Hepatocyte (in vitro differentiated cells): ENCODE measurements at regions not wholly inside any gene's neighbourhood (a gene's known extent, or its start where the extent isn't known, plus 50 kb on each side); places are given as distances from the start of the nearest gene placed in this dataset.

ENCODE experiments used
- DNase-seq: peaks from one replicate; pipeline ENCODE4 v3.0.0-alpha.2; 2016; ENCODE audit warnings: low spot score
- H2AFZ ChIP-seq: fragments of 200-600 bp; sonication (generic); 2 replicates; pipeline ENCODE4 v1.6.0; 2016; ENCODE audit warnings: antibody characterized with exemption, mild to moderate bottlenecking
- H3K27ac ChIP-seq: fragments of 200-600 bp; sonication (generic); 2 replicates; pipeline ENCODE4 v1.5.1; 2016; ENCODE audit warnings: mild to moderate bottlenecking
- H3K27me3 ChIP-seq: fragments of 200-600 bp; sonication (generic); 2 replicates; pipeline ENCODE4 v1.6.1; 2016
- H3K36me3 ChIP-seq: fragments of 200-600 bp; sonication (generic); replicated peaks from 2 replicates; pipeline ENCODE4 v1.5.1; 2016; ENCODE audit warnings: low read depth; ENCODE audit not compliant: insufficient read depth
- H3K4me1 ChIP-seq: fragments of 200-600 bp; sonication (generic); 2 replicates; pipeline ENCODE4 v1.5.1; 2016; ENCODE audit warnings: mild to moderate bottlenecking, moderate library complexity; ENCODE audit not compliant: insufficient read depth
- H3K4me2 ChIP-seq: fragments of 200-600 bp; sonication (generic); 2 replicates; pipeline ENCODE4 v1.6.0; 2016
- H3K4me3 ChIP-seq: fragments of 200-600 bp; sonication (generic); 2 replicates; pipeline ENCODE4 v1.5.1; 2016; ENCODE audit warnings: mild to moderate bottlenecking
- H3K79me2 ChIP-seq: fragments of 200-600 bp; sonication (generic); 2 replicates; pipeline ENCODE4 v1.6.0; 2017; ENCODE audit warnings: mild to moderate bottlenecking
- H3K9me2 ChIP-seq: fragments of 200-600 bp; sonication (generic); replicated peaks from 2 replicates; pipeline ENCODE4 v1.6.0; 2017; ENCODE audit warnings: mild to moderate bottlenecking; ENCODE audit not compliant: insufficient read depth
- H3K9me3 ChIP-seq: fragments of 200-600 bp; sonication (generic); 2 replicates; pipeline ENCODE4 v1.5.1; 2016; ENCODE audit warnings: low read depth, mild to moderate bottlenecking
- H4K20me1 ChIP-seq: fragments of 200-600 bp; sonication (generic); 2 replicates; pipeline ENCODE4 v1.6.0; 2016; ENCODE audit warnings: mild to moderate bottlenecking; ENCODE audit not compliant: insufficient read depth, poor library complexity, severe bottlenecking
- CTCF ChIP-seq: fragments of 200-600 bp; sonication (generic); IDR thresholded peaks from 2 replicates; pipeline ENCODE4 v1.5.1; 2016; ENCODE audit warnings: antibody characterized with exemption, mild to moderate bottlenecking; ENCODE audit not compliant: poor library complexity
- EZH2 ChIP-seq: fragments of 200-600 bp; sonication (generic); IDR thresholded peaks from 2 replicates; pipeline ENCODE4 v1.6.1; 2016; ENCODE audit warnings: antibody characterized with exemption, mild to moderate bottlenecking, borderline replicate concordance
- EZH2phosphoT487 ChIP-seq: fragments of 200-600 bp; sonication (generic); IDR thresholded peaks from one replicate; pipeline ENCODE4 v1.6.1; 2018; ENCODE audit warnings: antibody characterized with exemption, mild to moderate bottlenecking, low read depth, moderate library complexity; ENCODE audit not compliant: unreplicated experiment, severe bottlenecking
- WGBS: methylation state at CpG from one replicate; pipeline ENCODE4 v1.1.6; 2016; ENCODE audit warnings: low lambda C conversion rate; ENCODE audit errors: missing lambda C conversion rate; 5-methylcytosine and 5-hydroxymethylcytosine counted together

- TF ChIP-seq EZH2 (no peak), CTCF (no peak), EZH2phosphoT487 (no peak)
- Histone ChIP-seq H3K4me3 (no peak overlapping the region), H3K79me2 (no peaks in the 10 kb centered on the region), H4K20me1 (no peaks in the 10 kb centered on the region), H3K36me3 (no peaks in the 10 kb centered on the region), H3K9me2 (no peaks in the 10 kb centered on the region), H3K27ac (no peak overlapping the region), H3K27me3 (no peaks in the 10 kb centered on the region), H3K4me2 (no peak overlapping the region), H3K4me1 (no peaks in the 10 kb centered on the region), H3K9me3 (no peaks in the 10 kb centered on the region), H2AFZ (no peak overlapping the region)
- no peak for DNase-seq
- 72% methylated on average over 3 of the region's 3 CpGs for WGBS
Observed at GRCh38 chr5:81866994-81867393, 104.8 kb upstream of the ATG10 start.

GRCh38 chr5:81860778-81861177 lies 109.9 kb upstream of the SSBP2 start:
- Histone ChIP-seq H3K9me3 (no peaks in the 10 kb centered on the region), H3K4me1 (peaks cover 9% of the 10 kb centered on the region), H2AFZ (no peak overlapping the region), H3K79me2 (no peaks in the 10 kb centered on the region), H3K4me2 (no peak overlapping the region), H3K4me3 (no peak overlapping the region), H3K27me3 (no peaks in the 10 kb centered on the region), H3K27ac (no peak overlapping the region), H3K36me3 (no peaks in the 10 kb centered on the region), H3K9me2 (no peaks in the 10 kb centered on the region), H4K20me1 (no peaks in the 10 kb centered on the region)
- DNase-seq, result no peak
- TF ChIP-seq CTCF (no peak), EZH2 (no peak), EZH2phosphoT487 (no peak)
- 96% methylated on average over 1 of the region's 1 CpG for WGBS

GRCh38 chr5:81859624-81860023 lies 108.7 kb upstream of the SSBP2 start:
- H3K9me2 ChIP-seq, result no peaks in the 10 kb centered on the region
- TF ChIP-seq EZH2 (no peak), EZH2phosphoT487 (no peak), CTCF (no peak)
- no peak overlapping the region for H3K27ac ChIP-seq
- H3K27me3 ChIP-seq, result no peaks in the 10 kb centered on the region
- WGBS, result 80% methylated on average over 6 of the region's 6 CpGs
- no peaks in the 10 kb centered on the region for H4K20me1 ChIP-seq
- no peak overlapping the region for H2AFZ ChIP-seq
- H3K4me3 ChIP-seq, result no peak overlapping the region
- no peaks in the 10 kb centered on the region for H3K36me3 ChIP-seq
- no peak for DNase-seq
- H3K4me1 ChIP-seq, result peaks cover 9% of the 10 kb centered on the region
- no peak overlapping the region for H3K4me2 ChIP-seq
- H3K79me2 ChIP-seq, result no peaks in the 10 kb centered on the region
- H3K9me3 ChIP-seq, result no peaks in the 10 kb centered on the region
